ENCODE measurements at regions not wholly inside any gene's neighbourhood (a gene's known extent, or its start where the extent isn't known, plus 50 kb on each side); places are given as distances from the start of the nearest gene placed in this dataset.

DNA sequence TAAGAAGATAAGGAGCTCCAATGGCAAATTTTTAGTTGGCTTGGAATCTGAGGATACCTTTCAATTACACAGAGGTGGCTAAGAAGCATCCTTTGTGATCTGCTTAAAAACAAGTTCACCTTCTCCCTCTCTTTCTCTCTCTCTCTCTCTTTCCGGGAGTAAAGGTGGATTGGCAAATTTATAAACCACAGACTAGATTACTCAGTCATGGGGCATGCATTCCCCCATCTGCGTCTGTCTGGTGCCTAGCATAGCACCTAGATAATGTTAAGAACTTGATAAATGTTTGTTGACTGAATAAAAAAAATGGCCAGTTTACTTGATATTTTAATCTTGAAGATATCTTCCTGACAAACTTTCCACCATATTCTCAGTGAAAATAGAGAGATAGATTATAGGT, 312.3 kb downstream of the CDC5L start:
- Histone ChIP-seq H3K27ac (ENCODE audit: low read depth in 1 of 2, low read length in 2 of 2) (no peak overlapping the region), H3K4me1 (ENCODE audit: insufficient read depth, low read length) (peaks cover 14% of the 10 kb centered on the region), H3K9me3 (ENCODE audit: control insufficient read depth in 1 of 2, insufficient read depth in 1 of 2, low read length in 2 of 2) (no peaks in the 10 kb centered on the region), H3K4me3 (ENCODE audit: low read length) (no peak overlapping the region), H3K36me3 (ENCODE audit: insufficient read depth, low read length) (no peaks in the 10 kb centered on the region), H3K27me3 (ENCODE audit: control insufficient read depth in 1 of 2, insufficient read depth in 2 of 2, low read length in 2 of 2) (no peaks in the 10 kb centered on the region)
- Mint-ChIP-seq H3K4me1 (ENCODE audit: low read depth) (no peaks in the 10 kb centered on the region), H3K27ac (no peak overlapping the region), H3K36me3 (ENCODE audit: low read depth) (no peaks in the 10 kb centered on the region), H3K27me3 (no peaks in the 10 kb centered on the region), H3K9me3 (no peaks in the 10 kb centered on the region), H3K4me3 (no peak overlapping the region)
- no peak for TF ChIP-seq CTCF (IDR thresholded peaks at IDR 0.05)
- DNase-seq, result no peak
- no peak for ATAC-seq (ENCODE audit: poor library complexity)
- POLR2A ChIA-PET, result no interaction called here
- intact Hi-C loops (cut with DNase I, micrococcal nuclease), result loop anchor here in 1 of 2 experiments (10.0 kb wide), 1 partner anchor 125 kb away; no protein-coding TSS in a partner anchor
- CTCF ChIA-PET, result no interaction called here

DNA sequence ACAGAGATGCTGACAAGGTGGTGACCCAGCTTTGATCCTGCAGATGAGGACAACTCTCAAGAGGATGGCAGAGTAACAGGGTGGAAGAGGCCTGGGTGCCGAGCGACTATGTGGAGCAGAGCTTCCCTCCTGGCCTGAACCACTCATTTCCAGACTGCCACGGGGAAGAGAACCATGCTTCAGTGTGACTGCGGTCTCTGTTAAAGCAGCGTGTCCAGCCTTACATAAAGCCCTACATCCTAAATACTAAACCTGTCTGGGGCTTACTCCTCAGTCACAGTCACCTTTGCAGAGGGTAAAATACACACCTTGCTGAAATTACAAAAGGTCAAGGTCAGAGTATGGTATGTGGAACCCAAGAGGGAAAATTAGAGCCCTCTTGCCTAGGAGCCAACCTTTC, 312.9 kb downstream of the CDC5L start:
- Mint-ChIP-seq H3K36me3 (ENCODE audit: low read depth) (no peaks in the 10 kb centered on the region), H3K4me1 (ENCODE audit: low read depth) (no peaks in the 10 kb centered on the region), H3K27me3 (no peaks in the 10 kb centered on the region), H3K4me3 (no peak overlapping the region), H3K9me3 (no peaks in the 10 kb centered on the region), H3K27ac (no peak overlapping the region)
- Histone ChIP-seq H3K9me3 (ENCODE audit: control insufficient read depth in 1 of 2, insufficient read depth in 1 of 2, low read length in 2 of 2) (no peaks in the 10 kb centered on the region), H3K27ac (ENCODE audit: low read depth in 1 of 2, low read length in 2 of 2) (no peak overlapping the region), H3K36me3 (ENCODE audit: insufficient read depth, low read length) (no peaks in the 10 kb centered on the region), H3K27me3 (ENCODE audit: control insufficient read depth in 1 of 2, insufficient read depth in 2 of 2, low read length in 2 of 2) (no peaks in the 10 kb centered on the region), H3K4me3 (ENCODE audit: low read length) (no peak overlapping the region), H3K4me1 (ENCODE audit: insufficient read depth, low read length) (peaks cover 14% of the 10 kb centered on the region)
- no peak for DNase-seq
- no peak for ATAC-seq (ENCODE audit: poor library complexity)
- POLR2A ChIA-PET, result no interaction called here
- TF ChIP-seq CTCF (IDR thresholded peaks at IDR 0.05), result no peak
- CTCF ChIA-PET, result no interaction called here
- intact Hi-C loops (cut with DNase I, micrococcal nuclease), result loop anchor here in 1 of 2 experiments (10.0 kb wide), 1 partner anchor 124 kb away; no protein-coding TSS in a partner anchor

DNA sequence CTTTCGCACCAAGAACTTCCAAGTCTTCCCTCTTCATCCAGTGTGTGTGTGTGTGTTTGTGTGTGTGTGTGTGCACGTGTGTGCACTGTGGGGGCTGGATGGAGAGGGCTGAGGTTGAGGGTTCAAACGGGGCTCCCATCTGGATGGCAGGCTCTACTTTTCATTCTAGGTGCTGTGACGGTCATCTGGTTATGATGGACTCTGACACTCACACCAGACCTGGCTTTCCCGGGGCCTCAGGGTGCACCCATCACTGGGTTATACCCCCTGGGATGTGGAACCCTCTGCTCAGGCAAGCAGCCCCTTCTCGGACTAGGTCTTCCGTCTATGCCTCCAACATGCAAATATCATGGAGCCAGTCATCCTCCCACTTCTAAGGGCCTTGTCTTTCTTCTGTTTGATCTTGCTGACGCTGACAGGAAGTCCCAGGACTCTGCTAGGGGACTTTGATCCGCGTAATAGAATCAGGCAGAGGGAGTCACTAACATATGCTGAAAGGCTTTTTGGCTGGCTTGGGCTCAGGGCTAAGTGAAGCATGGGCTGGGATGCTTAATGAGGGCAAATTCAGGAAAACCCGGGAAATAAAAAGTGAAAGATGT, 313.6 kb downstream of the CDC5L start:
- H3K36me3 ChIP-seq (ENCODE audit: insufficient read depth, low read length), result no peaks in the 10 kb centered on the region
- H3K4me3 ChIP-seq (ENCODE audit: low read length), result no peak overlapping the region
- H3K27me3 Mint-ChIP-seq, result no peaks in the 10 kb centered on the region
- POLR2A ChIA-PET, result no interaction called here
- no peak overlapping the region for H3K27ac Mint-ChIP-seq
- peaks cover 14% of the 10 kb centered on the region for H3K4me1 ChIP-seq (ENCODE audit: insufficient read depth, low read length)
- DNase-seq (peak in 3 of 14 experiments; percentile 1 to 21 (median 10)), ATAC-seq (ENCODE audit: poor library complexity) (peak; percentile 46)
- TF ChIP-seq CTCF (IDR thresholded peaks at IDR 0.05), result no peak
- intact Hi-C loops (cut with DNase I, micrococcal nuclease), result loop anchor here in 1 of 2 experiments (10.0 kb wide), 1 partner anchor 124 kb away; no protein-coding TSS in a partner anchor
- H3K36me3 Mint-ChIP-seq (ENCODE audit: low read depth), result no peaks in the 10 kb centered on the region
- H3K4me3 Mint-ChIP-seq, result no peak overlapping the region
- no peaks in the 10 kb centered on the region for H3K4me1 Mint-ChIP-seq (ENCODE audit: low read depth)
- H3K27ac ChIP-seq (ENCODE audit: low read depth in 1 of 2, low read length in 2 of 2), result no peak overlapping the region
- no peaks in the 10 kb centered on the region for H3K9me3 Mint-ChIP-seq
- CTCF ChIA-PET, result no interaction called here
- no peaks in the 10 kb centered on the region for H3K27me3 ChIP-seq (ENCODE audit: control insufficient read depth in 1 of 2, insufficient read depth in 2 of 2, low read length in 2 of 2)
- no peaks in the 10 kb centered on the region for H3K9me3 ChIP-seq (ENCODE audit: control insufficient read depth in 1 of 2, insufficient read depth in 1 of 2, low read length in 2 of 2)
